Middle frontal gyrus (tissue), 1 donor: ENCODE measurements at regions not wholly inside any gene's neighbourhood (a gene's known extent, or its start where the extent isn't known, plus 50 kb on each side); places are given as distances from the start of the nearest gene placed in this dataset.

Experiments
- DNase-seq: peaks from one replicate; pipeline ENCODE4 v3.0.0-alpha.2; 2015; ENCODE audit warnings: low spot score; ENCODE audit errors: extremely low spot score

DNA sequence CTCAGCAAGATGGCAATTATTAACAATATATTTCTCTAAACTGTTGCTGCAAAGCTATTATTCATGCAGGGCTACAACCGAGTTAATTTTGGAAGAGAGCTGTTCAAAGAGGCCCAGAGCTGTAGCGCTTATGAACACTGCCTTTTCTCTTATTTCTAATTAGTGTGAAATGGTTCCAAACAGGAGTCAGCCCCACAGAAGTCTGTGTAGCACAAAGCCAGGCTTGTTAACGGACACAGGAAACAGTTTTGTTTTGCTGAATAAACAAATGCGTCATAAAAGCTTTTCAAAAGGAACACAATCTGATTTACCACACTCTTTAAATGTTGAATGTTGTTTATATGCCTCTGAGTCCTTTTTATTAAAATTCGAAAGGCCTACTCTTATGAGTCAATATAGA lies 396.5 kb downstream of the ANXA1 start:
- DNase-seq = peak; percentile 29

DNA sequence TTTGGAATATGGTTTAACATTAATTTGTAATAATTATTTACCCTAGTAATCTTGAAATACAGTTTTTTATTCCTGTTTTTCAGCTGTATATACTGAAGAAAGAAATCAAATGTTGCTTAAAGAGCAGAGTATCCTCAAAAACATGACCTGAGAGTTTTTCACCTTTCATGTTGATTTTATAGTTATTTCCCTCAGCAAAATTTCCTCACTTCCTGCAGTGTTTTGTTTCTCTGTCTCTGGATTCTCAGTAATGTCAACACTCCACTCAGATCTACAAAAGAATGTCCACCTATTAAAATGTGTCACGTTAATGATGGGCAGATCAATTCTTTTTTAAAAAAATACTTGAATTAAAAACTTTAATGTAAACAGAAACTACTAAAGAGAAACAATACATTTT lies 398.3 kb downstream of the ANXA1 start:
- no peak for DNase-seq

DNA sequence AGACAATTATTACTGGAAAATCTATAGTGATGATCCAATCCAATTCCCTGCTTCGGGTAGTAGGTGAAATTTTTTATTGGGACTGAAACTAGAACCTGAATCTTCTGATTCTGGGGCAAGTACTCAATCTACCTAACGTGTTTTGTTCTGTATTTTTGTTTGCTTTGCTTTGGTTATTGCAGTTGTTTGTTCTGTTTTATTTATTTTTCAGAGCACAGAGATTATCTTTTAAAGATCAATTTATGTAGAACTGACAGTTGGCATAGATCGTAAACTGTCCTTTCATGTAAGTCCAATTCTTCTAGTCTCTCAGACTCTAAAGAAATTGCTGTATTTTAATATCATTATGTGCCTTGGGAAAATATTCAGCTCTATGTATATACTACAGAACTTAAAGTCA lies 401.6 kb downstream of the ANXA1 start:
- no peak for DNase-seq

DNA sequence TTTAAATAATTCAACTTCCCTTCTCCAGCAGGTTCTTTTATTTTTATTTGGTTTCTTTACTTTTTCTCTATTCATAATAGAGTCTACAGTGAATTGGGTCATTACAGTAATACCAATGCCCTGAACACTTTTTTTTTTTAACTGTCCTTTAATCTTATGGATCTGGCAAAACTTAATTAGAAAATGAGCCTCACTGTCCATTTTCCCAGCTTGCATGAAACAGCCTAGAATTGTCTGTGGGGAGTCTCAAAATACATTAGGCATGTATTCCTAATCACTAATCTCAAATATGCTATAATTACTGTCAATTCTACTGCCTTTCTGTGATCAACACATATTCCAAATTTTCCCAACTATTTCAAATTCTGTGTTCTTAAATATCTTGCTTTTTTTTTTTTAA lies 406.8 kb downstream of the ANXA1 start:
- DNase-seq = no peak

DNA sequence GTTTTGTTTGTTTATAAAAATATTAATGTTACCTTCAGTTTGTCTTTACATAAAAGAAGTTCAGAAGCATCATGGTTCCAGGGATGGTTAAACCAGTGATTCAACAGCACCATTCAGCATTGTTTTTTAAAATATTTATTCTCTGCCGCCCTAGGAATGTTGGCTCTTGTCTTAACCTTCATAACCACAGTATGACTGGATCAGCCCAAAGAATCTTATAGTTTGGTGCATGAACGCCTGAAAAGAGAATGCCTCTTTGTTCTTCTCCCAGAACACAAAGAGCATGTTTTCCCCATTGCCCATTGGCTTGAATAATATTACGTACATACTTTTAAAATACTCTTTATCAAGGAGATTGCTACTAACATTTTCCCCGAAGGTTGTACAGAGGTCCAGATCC lies 413.4 kb downstream of the ANXA1 start:
- DNase-seq = no peak

DNA sequence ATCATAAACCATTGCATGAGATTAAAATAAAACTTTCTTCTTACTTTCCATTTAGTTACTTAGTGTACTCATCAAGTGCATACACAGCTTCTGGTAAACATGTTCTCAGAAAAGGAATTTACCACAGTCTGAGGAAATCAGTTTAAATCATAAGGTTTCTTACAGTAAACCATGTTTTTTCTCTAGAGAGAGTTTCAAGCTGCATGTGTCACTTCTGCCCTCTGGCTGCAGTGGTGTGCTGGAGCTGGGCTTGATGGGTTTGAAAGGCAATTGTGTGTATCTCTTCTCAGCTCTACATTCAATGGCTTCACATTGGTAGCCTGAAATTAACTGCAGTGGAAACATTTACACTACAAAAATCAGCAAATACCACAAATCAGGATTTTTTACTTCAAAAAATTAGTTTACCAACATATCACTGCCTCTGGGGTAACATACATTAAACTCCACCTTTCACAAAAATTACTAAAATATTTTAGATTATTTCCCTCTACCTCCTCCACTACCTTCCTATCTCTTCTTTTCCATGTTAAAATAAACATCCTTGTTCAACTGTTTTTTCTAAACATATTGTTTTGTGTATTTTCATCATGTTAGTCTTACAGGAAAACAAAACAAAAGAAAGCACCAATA lies 414.3 kb downstream of the ANXA1 start:
- DNase-seq = no peak

DNA sequence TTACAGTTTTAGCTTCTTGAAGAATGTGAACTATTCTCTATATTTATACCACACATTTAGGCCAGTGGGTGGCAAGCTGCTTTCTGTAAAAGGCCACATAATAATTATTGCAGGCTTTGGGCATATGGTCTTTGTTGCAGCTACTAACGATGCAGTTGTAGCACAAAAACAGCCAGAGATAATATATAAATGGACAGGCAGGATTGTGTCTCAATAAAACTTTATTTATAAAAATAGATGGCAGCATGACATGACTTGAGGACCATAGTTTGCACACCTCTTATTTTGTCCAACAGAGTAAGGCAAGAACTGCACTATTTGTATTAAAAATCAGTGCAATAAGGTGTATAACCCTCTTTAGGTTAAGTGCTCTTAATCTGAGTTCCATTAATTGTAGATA lies 415.0 kb downstream of the ANXA1 start:
- no peak for DNase-seq

DNA sequence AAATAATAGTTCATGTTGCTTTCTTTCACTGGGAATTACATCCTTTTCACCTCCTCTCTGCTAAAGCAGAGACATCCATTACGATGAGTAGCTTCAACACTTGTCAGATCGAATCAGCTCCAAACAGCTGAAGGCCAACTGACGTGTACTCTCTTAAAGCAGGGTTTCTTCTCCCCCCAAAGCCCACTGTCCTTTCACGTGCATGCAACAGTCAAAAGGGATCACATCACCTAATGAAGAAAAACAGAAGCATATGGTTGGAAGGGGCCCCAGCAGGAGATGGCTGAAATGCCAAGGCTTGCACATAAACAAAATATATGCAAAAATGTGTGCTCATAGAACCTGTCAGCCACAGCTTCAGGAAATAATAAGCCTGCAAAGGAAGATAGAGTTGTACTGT lies 421.6 kb downstream of the ANXA1 start:
- no peak for DNase-seq

DNA sequence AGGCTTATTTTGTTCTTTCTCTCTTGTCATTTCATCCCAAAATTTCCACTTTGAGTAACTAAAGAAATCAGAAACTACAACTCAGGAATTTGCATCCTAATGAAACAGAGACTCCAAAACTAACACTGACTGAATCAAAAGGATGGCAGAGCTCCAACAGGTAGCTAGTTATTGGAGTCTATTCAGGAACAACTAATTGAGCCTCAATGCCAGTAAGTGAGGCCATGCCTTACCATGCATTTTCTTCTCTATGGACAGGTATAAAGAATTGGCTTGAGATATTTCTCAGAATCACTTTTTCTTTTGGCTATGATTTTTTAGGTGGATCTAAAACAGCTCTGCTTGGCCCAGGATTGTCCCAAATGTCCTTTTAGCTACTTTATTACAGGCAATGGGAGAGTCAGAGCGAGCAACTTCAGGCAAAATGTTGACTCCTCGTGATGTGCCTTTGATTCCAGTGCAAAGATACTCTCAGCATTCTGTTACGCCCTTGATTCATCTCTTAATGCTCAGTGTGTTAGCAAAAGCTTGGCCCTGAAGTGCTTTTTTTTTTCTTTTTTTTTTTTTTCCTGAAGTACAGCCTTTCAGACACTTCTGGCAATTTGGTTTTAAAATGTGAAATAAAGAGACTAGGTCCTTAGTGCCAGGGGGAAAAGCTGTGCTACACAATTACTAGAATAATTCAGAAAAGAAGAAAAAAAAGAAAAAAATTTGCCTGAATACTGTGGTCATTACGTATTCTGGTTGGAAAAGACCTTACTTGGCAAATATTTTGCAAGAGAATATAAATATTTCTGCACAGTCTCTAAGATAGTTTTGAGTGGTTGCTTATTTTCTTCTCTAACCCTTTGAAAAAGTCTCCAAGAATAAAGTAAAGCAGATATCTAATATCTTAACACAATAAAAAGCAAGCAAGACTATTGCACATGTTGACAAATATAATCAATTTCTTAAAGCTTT lies 423.7 kb downstream of the ANXA1 start:
- no peak for DNase-seq

DNA sequence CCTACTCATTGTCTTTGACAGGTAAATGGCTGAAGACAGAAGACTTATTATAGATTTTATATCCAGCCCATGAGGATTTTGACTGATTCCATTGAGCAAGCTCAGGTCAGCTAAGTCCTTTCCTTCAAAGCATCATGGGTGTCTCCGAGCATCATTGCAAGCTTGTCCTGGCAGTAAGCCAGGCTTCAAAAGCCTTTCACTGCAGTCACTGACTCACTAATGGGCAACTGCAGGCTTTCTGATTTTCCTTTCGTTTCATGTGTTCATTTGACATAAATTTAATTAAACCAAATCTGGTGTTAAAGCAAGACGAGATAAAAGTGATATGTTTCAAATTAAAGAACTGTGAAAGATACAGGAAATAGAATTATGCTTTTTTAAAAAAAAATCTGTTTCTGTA lies 426.2 kb downstream of the ANXA1 start:
- no peak for DNase-seq

DNA sequence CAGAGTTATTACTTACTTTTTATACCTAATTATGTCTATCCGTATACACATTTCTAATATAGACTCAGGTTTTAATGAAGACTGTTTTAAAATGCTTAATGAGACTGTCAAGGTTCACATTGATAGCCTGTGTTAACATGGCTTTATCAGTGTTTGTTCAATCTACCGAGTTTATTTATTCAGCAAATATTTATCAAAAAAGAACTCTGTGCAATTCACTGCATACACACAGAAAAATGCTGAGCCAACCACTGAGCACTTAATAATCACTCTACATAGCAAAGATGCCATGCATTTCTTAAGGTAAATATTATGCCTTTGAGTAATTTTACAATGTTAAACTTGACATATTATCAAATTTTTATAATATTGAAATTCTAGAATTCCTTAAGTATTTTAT lies 428.2 kb downstream of the ANXA1 start:
- DNase-seq = no peak

DNA sequence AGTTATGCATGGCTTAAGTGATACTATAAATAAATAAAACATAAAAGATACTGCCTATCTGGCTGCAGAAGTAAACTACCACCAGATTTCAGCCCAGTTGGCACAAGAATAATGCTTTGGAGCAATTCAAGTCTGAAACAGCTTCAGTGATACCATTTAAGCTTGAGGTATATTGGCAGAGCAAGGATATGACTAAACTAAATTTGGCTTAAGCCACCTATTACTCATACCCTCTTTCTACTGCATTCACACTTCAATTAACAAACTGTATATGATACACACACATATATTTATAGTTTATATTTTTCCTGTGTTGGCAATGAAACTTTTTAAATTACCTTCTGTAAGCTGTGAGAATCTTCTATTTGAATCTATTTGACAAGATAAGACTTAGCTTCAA lies 431.9 kb downstream of the ANXA1 start:
- peak; percentile 11 for DNase-seq

DNA sequence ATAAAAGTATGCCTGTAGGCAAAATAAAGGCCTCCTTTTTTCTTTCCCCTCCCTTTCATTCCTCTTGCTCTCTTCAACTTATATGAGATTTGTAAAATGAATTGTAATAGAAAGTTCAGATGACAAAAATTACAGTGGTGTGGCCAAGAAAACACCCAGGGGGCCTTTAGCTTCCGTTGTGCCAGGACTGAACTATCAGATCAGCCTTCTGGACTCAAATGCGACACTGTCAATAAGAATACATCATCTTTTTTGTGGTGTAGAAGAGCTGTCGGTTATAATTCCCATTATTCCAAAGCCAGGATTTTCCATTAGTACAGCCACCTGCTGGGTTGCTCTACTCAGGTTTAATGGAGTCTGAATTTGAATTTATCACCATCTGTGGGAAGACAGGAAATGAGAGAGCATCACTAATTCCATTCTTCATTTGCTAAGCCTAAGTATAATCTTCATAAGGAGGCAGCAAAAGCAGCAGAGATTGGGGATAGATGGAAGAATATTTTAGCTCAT lies 443.4 kb downstream of the ANXA1 start:
- DNase-seq = no peak

DNA sequence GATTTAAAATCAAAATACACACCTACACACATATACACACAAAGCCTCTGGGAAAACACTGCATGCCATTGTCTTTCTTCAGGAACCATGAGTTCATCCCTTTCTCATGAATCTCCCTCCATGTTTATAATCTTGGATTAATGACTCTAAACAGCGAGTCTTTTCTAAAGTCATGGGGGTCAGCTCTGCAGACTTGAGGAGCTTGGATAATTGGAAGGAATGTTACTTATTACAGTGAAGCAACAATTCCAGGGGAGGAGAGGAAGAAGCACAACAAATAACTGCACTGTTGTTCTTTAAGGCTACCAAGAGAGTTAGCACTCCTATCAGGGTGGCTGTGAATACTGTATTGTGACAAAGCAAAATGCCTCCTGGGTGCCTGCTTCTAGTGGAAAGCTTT lies 444.7 kb downstream of the ANXA1 start:
- DNase-seq = no peak

DNA sequence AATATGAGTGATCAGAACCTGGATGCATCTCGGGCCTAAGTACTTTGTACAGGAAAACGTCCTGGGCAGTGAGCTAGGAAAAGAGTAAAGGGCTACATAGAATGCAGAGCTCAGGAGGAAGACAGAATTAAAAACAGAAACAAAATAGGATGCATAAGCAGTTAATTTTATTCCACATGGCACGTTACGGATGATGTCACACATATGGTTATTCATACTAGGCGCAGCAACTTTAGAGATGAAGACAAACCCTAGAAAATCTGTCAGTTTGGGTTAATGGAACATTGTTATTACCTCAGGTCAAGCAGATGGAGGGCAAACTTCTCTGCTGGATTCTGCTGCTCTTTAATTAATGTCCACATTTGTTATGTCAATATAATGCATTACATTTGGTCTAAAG lies 445.4 kb downstream of the ANXA1 start:
- DNase-seq = no peak

DNA sequence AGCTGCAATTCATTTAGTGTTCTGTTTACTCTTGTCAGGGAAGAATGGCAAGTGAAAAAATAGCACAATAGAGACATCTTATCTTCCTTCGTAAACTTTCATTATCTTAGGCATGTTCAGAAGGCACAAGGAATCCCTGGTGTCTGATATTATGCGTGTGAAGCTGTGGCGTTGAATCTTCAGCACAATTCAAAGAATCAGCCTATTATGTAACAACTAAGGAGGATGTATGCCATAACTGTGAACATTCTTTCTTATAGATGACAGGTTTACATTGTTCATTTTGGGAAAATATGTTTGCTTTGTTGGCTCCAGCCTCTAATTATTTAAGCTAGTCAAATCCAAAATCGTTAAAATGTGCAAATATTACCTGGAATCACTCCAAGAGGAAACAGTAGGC lies 446.1 kb downstream of the ANXA1 start:
- DNase-seq = no peak

DNA sequence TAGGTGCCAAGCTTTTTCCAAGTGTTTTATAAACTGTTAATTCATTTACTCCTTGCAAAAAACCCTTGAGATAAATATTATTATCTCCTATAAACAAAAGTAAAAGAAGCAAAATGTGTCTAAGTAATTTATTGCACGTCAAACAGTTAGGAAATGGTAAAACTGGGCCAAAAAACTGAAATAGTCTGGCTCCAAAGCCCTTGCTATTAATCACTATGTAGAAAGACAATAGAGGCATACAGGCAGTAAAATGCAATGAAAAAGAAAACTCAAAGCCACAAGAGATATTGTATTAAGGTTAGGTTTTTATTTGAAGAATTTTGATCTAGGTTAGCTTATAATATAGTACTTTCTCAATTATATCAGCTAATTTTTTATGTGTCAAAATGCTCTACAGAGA lies 457.7 kb downstream of the ANXA1 start:
- DNase-seq = no peak

DNA sequence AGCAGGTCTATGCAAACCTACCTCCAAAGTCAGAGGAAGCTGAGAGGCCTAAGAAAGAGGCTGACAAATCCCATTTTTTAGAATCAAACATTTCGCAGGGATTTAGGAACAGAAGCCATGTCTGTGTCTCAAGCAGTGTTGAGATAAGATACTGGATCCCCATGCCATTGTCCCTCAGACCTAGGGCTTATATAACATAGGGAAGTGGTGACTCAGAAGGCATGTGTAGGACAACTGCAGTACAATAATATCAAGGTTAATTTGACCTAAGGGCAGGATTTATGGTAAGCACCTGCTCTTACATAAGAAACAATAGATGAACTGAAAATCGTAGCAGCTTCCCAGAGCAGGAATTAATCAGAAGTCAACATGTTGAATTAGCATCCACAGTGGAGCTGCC lies 459.4 kb downstream of the ANXA1 start:
- DNase-seq = no peak

DNA sequence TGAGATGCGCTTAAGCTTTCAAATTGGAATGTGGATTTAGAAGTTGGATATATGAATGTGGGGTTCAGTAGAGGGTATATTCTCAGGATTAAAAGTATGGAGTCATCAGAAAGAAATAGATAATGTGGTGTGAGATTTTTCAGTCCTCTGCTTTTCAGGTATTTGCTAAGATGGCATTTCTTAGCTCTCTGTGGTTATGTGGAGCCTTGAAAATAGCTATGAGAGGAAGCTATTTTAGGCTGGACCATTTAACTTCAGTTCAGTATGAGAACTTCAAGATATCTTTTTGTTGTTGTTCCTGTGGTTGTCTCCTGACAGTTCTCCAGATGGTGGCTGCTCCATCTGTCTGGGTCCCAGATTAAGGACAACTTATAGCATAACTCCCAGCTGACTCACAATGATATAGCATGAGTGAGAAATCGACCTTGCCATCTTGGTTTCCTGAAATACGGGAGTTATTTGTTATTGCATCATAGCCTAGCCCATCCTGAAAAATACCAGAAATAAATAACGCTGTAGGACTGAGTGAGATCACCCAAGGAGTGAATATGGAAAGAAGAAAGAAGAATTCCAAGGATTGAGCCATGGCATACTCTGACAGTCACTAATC lies 461.5 kb downstream of the ANXA1 start:
- DNase-seq = no peak

DNA sequence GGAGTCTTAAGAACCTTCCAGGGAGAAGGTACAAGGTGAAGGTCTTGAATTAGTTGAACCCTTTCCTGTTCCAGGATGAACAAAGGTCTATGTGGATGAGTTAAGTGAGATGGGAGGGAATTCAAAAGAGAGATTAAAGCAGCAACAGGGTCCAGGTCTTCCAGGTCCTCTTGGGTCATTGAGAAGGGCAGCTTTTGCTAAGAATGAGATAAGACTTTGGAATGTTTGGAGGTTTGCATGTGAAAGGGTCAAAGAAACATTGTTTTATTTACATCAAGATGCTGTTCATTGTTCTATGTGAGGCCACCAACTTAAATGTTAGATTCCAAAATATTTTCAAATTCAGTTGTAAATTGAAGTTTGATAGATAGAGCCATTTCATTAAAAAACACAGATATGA lies 463.9 kb downstream of the ANXA1 start:
- no peak for DNase-seq

DNA sequence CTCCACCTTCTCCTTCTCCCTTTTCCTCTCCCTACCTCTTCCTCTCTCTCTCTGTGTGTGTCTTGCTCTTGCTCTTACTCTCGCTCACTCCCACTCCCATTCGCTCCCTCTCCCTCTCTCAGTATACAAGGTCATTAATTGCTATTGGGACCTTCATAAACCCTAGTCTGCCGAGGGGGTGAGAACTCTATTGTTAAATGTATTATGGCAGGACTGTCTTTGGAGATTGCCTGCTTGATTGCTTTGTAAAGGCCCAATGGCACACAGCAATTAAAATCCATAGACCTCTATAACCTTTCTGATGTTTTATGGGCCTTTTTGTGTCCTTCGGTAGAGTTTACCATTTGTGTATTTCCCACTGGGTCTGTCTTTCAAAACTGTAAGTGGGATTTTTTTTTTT lies 465.9 kb downstream of the ANXA1 start:
- no peak for DNase-seq

DNA sequence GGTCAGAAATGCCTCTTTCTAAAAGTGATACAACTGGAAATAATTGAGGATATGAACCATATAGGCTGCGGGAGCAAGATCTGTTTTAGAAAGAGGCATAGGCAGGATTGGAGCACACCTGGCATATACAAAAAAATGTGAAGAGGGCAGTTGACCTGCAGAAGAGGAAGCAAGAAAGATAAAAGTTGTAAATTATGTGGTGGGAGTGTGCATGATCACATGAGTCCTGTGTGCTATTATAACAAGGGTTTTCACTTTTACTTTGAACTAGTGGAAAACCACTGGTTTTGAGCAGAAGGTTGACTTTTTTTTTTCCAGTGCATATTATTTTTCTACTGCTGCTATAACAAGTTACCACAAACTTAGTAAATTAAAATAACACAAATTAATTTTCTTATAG lies 489.3 kb downstream of the ANXA1 start:
- DNase-seq = no peak
